ENCODE measurements at regions not wholly inside any gene's neighbourhood (a gene's known extent, or its start where the extent isn't known, plus 50 kb on each side); places are given as distances from the start of the nearest gene placed in this dataset.

- ATAC-seq (no peak), DNase-seq (ENCODE audit: low read depth, low spot score) (no peak)
- in situ Hi-C loops (cut with HindIII; ENCODE audit: low pct_unique_long_range_greater_than_20kb, low sequenced_read_pairs), result no loop called here
- ChIA-PET CTCF (no interaction called here), POLR2A (no interaction called here)
- Histone ChIP-seq H3K9me3 (ENCODE audit: control insufficient read depth, insufficient read depth, low read depth, low read length) (no peaks in the 10 kb centered on the region), H3K4me3 (ENCODE audit: low read depth in 2 of 2, low read length in 2 of 2) (no peak overlapping the region), H3K36me3 (ENCODE audit: control insufficient read depth, insufficient read depth, low read length) (no peaks in the 10 kb centered on the region), H3K4me1 (ENCODE audit: control insufficient read depth, insufficient read depth, low read length) (no peaks in the 10 kb centered on the region), H3K27ac (ENCODE audit: low read length) (no peak overlapping the region), H3K27me3 (ENCODE audit: control insufficient read depth, insufficient read depth, low read length) (peaks cover 4% of the 10 kb centered on the region; the same call in 1 of the 2 replicates)
- BruUV-seq (replicated peaks), result no TSS peak
- TF ChIP-seq TCF7L2 (IDR thresholded peaks at IDR 0.05; ENCODE audit: low read depth, low read length) (no peak), SIN3A (IDR thresholded peaks at IDR 0.05; ENCODE audit: borderline replicate concordance, insufficient read depth, low read depth, low read length) (no peak), POLR2AphosphoS5 (IDR thresholded peaks at IDR 0.05; ENCODE audit: low read depth, low read length) (no peak), REST (IDR thresholded peaks at IDR 0.05; ENCODE audit: insufficient read depth in 1 of 2, low read depth in 2 of 2, low read length in 1 of 2) (no peak)
- intact Hi-C loops (cut with micrococcal nuclease; ENCODE audit: unreplicated experiment), result no loop called here
These were observed 150.4 kb upstream of the RNF32 start for GRCh38 chr7:156490021-156490800.

DNA sequence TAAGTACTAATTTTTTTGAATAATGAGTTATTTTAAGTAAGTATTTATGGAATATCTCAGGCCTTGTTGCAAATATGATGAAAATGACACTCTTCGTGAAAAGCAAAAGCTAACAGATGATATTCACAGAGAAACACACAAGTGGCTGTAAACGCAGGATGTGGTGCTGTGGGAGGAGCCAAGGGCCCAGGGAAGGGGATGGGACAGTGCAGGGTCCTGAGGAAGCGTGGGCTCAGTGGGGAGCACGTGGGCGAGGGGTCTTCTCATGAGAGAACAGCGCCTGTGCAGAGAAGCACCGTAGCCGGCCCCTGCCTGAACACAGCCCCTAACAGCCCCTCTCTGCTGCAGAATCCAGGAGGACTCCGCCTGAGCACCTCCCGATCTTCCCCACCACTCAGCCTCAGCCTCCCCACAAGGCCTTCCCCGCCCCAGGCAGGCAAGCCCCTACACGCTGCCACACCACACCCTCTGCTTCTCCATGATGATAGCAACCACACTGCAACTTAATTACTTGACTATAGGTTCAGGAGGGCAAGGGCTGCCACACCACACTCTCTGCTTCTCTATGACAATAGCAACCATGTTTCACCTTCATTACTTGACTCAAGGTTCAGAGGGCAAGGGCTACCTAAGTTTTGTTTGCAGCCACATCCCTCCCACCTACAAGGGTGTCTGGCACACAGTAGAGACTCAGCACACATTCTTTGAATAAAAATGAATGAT lies 152.6 kb upstream of the RNF32 start:
- in situ Hi-C loops (cut with HindIII; ENCODE audit: low pct_unique_long_range_greater_than_20kb, low sequenced_read_pairs), result no loop called here
- ATAC-seq (no peak), DNase-seq (ENCODE audit: low read depth, low spot score) (no peak)
- no TSS peak for BruUV-seq (replicated peaks)
- intact Hi-C loops (cut with micrococcal nuclease; ENCODE audit: unreplicated experiment), result no loop called here
- Histone ChIP-seq H3K9me3 (ENCODE audit: control insufficient read depth, insufficient read depth, low read depth, low read length) (no peaks in the 10 kb centered on the region), H3K36me3 (ENCODE audit: control insufficient read depth, insufficient read depth, low read length) (no peaks in the 10 kb centered on the region), H3K27me3 (ENCODE audit: control insufficient read depth, insufficient read depth, low read length) (peaks cover 4% of the 10 kb centered on the region; the same call in 1 of the 2 replicates), H3K27ac (ENCODE audit: low read length) (no peak overlapping the region), H3K4me3 (ENCODE audit: low read depth in 2 of 2, low read length in 2 of 2) (no peak overlapping the region), H3K4me1 (ENCODE audit: control insufficient read depth, insufficient read depth, low read length) (no peaks in the 10 kb centered on the region)
- CTCF ChIA-PET, result no interaction called here
- POLR2A ChIA-PET, result no interaction called here
- TF ChIP-seq REST (IDR thresholded peaks at IDR 0.05; ENCODE audit: insufficient read depth in 1 of 2, low read depth in 2 of 2, low read length in 1 of 2) (no peak), TCF7L2 (IDR thresholded peaks at IDR 0.05; ENCODE audit: low read depth, low read length) (no peak), POLR2AphosphoS5 (IDR thresholded peaks at IDR 0.05; ENCODE audit: low read depth, low read length) (no peak), CTCF (IDR thresholded peaks at IDR 0.05) (no peak), SIN3A (IDR thresholded peaks at IDR 0.05; ENCODE audit: borderline replicate concordance, insufficient read depth, low read depth, low read length) (no peak)

Measured in Panc1 (cell line).